ENCODE measurements at regions not wholly inside any gene's neighbourhood (a gene's known extent, or its start where the extent isn't known, plus 50 kb on each side); places are given as distances from the start of the nearest gene placed in this dataset.

- no peak overlapping the region for H2AFZ ChIP-seq (ENCODE audit: low read depth, low read length)
These were observed 74.1 kb upstream of the IRX6 start for GRCh38 chr16:55249936-55250335.

GRCh38 chr16:55250701-55251100 is 73.3 kb upstream of the IRX6 start:
- H3K27me3 Mint-ChIP-seq (ENCODE audit: low read depth, unreplicated experiment), result peaks cover 8% of the 10 kb centered on the region
- H3K9me3 Mint-ChIP-seq (ENCODE audit: unreplicated experiment), result peaks cover 1% of the 10 kb centered on the region
- no peaks in the 10 kb centered on the region for H3K4me1 Mint-ChIP-seq (ENCODE audit: low read depth, unreplicated experiment)
- no peak overlapping the region for H3K4me3 ChIP-seq (ENCODE audit: insufficient read depth, low read depth, low read length)
- H3K9ac ChIP-seq (ENCODE audit: low read length), result no peak overlapping the region
- TF ChIP-seq EZH2 (IDR thresholded peaks at IDR 0.05; ENCODE audit: insufficient read depth, low read length) (no peak), CTCF (IDR thresholded peaks at IDR 0.05; ENCODE audit: insufficient read depth, low read depth, low read length) (no peak)
- H3K4me1 ChIP-seq (ENCODE audit: insufficient read depth, low read length), result no peaks in the 10 kb centered on the region
- no peak overlapping the region for H3K4me2 ChIP-seq (ENCODE audit: low read length)
- H3K36me3 ChIP-seq (ENCODE audit: insufficient read depth, low read length), result no peaks in the 10 kb centered on the region
- H3K36me3 Mint-ChIP-seq (ENCODE audit: low read depth, unreplicated experiment), result no peaks in the 10 kb centered on the region
- DNase-seq (ENCODE audit: low read depth), result no peak
- H2AFZ ChIP-seq (ENCODE audit: low read depth, low read length), result no peak overlapping the region
- H3K4me3 Mint-ChIP-seq (ENCODE audit: unreplicated experiment), result no peak overlapping the region
- no peaks in the 10 kb centered on the region for H4K20me1 ChIP-seq (ENCODE audit: insufficient read depth, low read length)
- H3K27ac ChIP-seq (ENCODE audit: low read depth, low read length), result no peak overlapping the region
- no peak overlapping the region for H3K27ac Mint-ChIP-seq (ENCODE audit: unreplicated experiment)
- no peaks in the 10 kb centered on the region for H3K9me3 ChIP-seq (ENCODE audit: insufficient read depth, low read depth, low read length)
- H3K79me2 ChIP-seq (ENCODE audit: insufficient read depth, low read length), result no peaks in the 10 kb centered on the region
- no peak for FAIRE-seq
- H3K27me3 ChIP-seq (ENCODE audit: insufficient read depth, low read length), result no peaks in the 10 kb centered on the region

More at GRCh38 chr16:55249936-55250335, 74.1 kb upstream of the IRX6 start:
- FAIRE-seq, result no peak
- TF ChIP-seq CTCF (IDR thresholded peaks at IDR 0.05; ENCODE audit: insufficient read depth, low read depth, low read length) (no peak), EZH2 (IDR thresholded peaks at IDR 0.05; ENCODE audit: insufficient read depth, low read length) (no peak)
- no peaks in the 10 kb centered on the region for H3K4me1 Mint-ChIP-seq (ENCODE audit: low read depth, unreplicated experiment)
- H3K4me3 ChIP-seq (ENCODE audit: insufficient read depth, low read depth, low read length), result no peak overlapping the region
- H3K79me2 ChIP-seq (ENCODE audit: insufficient read depth, low read length), result no peaks in the 10 kb centered on the region
- DNase-seq (ENCODE audit: low read depth), result no peak
- H3K4me3 Mint-ChIP-seq (ENCODE audit: unreplicated experiment), result no peak overlapping the region
- no peaks in the 10 kb centered on the region for H4K20me1 ChIP-seq (ENCODE audit: insufficient read depth, low read length)
- H3K9me3 ChIP-seq (ENCODE audit: insufficient read depth, low read depth, low read length), result no peaks in the 10 kb centered on the region
- H3K27ac Mint-ChIP-seq (ENCODE audit: unreplicated experiment), result no peak overlapping the region
- no peak overlapping the region for H3K9ac ChIP-seq (ENCODE audit: low read length)
- no peaks in the 10 kb centered on the region for H3K36me3 Mint-ChIP-seq (ENCODE audit: low read depth, unreplicated experiment)
- H3K27me3 ChIP-seq (ENCODE audit: insufficient read depth, low read length), result no peaks in the 10 kb centered on the region
- H3K27me3 Mint-ChIP-seq (ENCODE audit: low read depth, unreplicated experiment), result peaks cover 8% of the 10 kb centered on the region
- no peaks in the 10 kb centered on the region for H3K4me1 ChIP-seq (ENCODE audit: insufficient read depth, low read length)
- H3K27ac ChIP-seq (ENCODE audit: low read depth, low read length), result no peak overlapping the region
- no peaks in the 10 kb centered on the region for H3K36me3 ChIP-seq (ENCODE audit: insufficient read depth, low read length)
- peaks cover 1% of the 10 kb centered on the region for H3K9me3 Mint-ChIP-seq (ENCODE audit: unreplicated experiment)
- H3K4me2 ChIP-seq (ENCODE audit: low read length), result no peak overlapping the region

- Histone ChIP-seq H3K27me3 (ENCODE audit: insufficient read depth, low read length) (no peaks in the 10 kb centered on the region), H3K4me3 (ENCODE audit: insufficient read depth, low read depth, low read length) (no peak overlapping the region), H3K4me2 (ENCODE audit: low read length) (no peak overlapping the region), H4K20me1 (ENCODE audit: insufficient read depth, low read length) (no peaks in the 10 kb centered on the region), H2AFZ (ENCODE audit: low read depth, low read length) (no peak overlapping the region), H3K4me1 (ENCODE audit: insufficient read depth, low read length) (no peaks in the 10 kb centered on the region), H3K9ac (ENCODE audit: low read length) (no peak overlapping the region), H3K27ac (ENCODE audit: low read depth, low read length) (no peak overlapping the region), H3K36me3 (ENCODE audit: insufficient read depth, low read length) (no peaks in the 10 kb centered on the region), H3K79me2 (ENCODE audit: insufficient read depth, low read length) (no peaks in the 10 kb centered on the region), H3K9me3 (ENCODE audit: insufficient read depth, low read depth, low read length) (no peaks in the 10 kb centered on the region)
- FAIRE-seq, result no peak
- DNase-seq (ENCODE audit: low read depth), result no peak
- no peaks in the 10 kb centered on the region for H3K4me1 Mint-ChIP-seq (ENCODE audit: low read depth, unreplicated experiment)
- no peak overlapping the region for H3K4me3 Mint-ChIP-seq (ENCODE audit: unreplicated experiment)
- peaks cover 8% of the 10 kb centered on the region for H3K27me3 Mint-ChIP-seq (ENCODE audit: low read depth, unreplicated experiment)
- TF ChIP-seq CTCF (IDR thresholded peaks at IDR 0.05; ENCODE audit: insufficient read depth, low read depth, low read length) (no peak), EZH2 (IDR thresholded peaks at IDR 0.05; ENCODE audit: insufficient read depth, low read length) (no peak)
- H3K9me3 Mint-ChIP-seq (ENCODE audit: unreplicated experiment), result peaks cover 1% of the 10 kb centered on the region
- no peaks in the 10 kb centered on the region for H3K36me3 Mint-ChIP-seq (ENCODE audit: low read depth, unreplicated experiment)
- H3K27ac Mint-ChIP-seq (ENCODE audit: unreplicated experiment), result no peak overlapping the region
These were observed 72.9 kb upstream of the IRX6 start for GRCh38 chr16:55251151-55251550.
